Body of pancreas (tissue), 4 donors: ENCODE measurements at regions not wholly inside any gene's neighbourhood (a gene's known extent, or its start where the extent isn't known, plus 50 kb on each side); places are given as distances from the start of the nearest gene placed in this dataset.

Experiments used
- ATAC-seq: fragments of 150-250 bp; one replicate; pipeline ENCODE4 v1.9.1; 2016
- DNase-seq, 4 donors: peaks; one replicate each; pipeline ENCODE4 v3.0.0-alpha.2; 2019
- H3K27ac ChIP-seq, 4 donors: fragments of 200-600 bp; sonication (generic); 1 replicate in 3 of 4; 2 replicates in 1 of 4; pipeline versions ENCODE4 v1.5.1 to v1.6.1; 2016 to 2019; ENCODE audit warnings: mild to moderate bottlenecking in 1 of 4, mixed read lengths in 1 of 4, moderate library complexity in 1 of 4
- H3K27me3 ChIP-seq, 2 donors: fragments of 200-600 bp; sonication (generic); one replicate each; pipeline ENCODE4 v1.6.0; 2016; ENCODE audit warnings: mild to moderate bottlenecking in 1 of 2
- H3K36me3 ChIP-seq, 2 donors: fragments of 200-600 bp; sonication (generic); replicated peaks in 1 of 2; 2 replicates each; pipeline ENCODE4 v1.5.1; 2016; ENCODE audit warnings: low read depth in 2 of 2; ENCODE audit not compliant: insufficient read depth in 1 of 2
- H3K4me1 ChIP-seq: fragments of 200-600 bp; sonication (generic); one replicate; pipeline ENCODE4 v1.6.0; 2016
- H3K4me3 ChIP-seq, 2 donors: fragments of 200-600 bp; sonication (generic); 1 replicate in 1 of 2; 2 replicates in 1 of 2; pipeline ENCODE4 v1.5.1; 2016 to 2019
- H3K9me3 ChIP-seq, 3 donors: fragments of 200-600 bp; sonication (generic); 1 replicate in 2 of 3; 2 replicates in 1 of 3; pipeline ENCODE4 v1.5.1; 2016
- POLR2A ChIP-seq, 3 donors: fragments of 450-650 bp; IDR thresholded peaks; one replicate each; pipeline ENCODE4 v1.6.1; 2016; ENCODE audit warnings: antibody characterized with exemption in 3 of 3, mild to moderate bottlenecking in 2 of 3
- WGBS, 2 donors: methylation state at CpG; one replicate each; pipeline ENCODE4 v1.1.5; 2017; 5-methylcytosine and 5-hydroxymethylcytosine counted together
- intact Hi-C: fragments of 100-400 bp; cut with DNase I; formaldehyde crosslinking; loops from one replicate; pipeline ENCODE4 v1.15.1; 2023
- TF ChIP-seq, protein P1 (sequence below), 7 experiments: fragments of 450-650 bp in 4 of 7; fragments of 200-600 bp in 3 of 7; sonication (generic) in 3 of 7; IDR thresholded peaks; one replicate each; pipeline ENCODE4 v1.5.1; 2016 to 2019; ENCODE audit warnings: antibody characterized with exemption in 7 of 7

DNA sequence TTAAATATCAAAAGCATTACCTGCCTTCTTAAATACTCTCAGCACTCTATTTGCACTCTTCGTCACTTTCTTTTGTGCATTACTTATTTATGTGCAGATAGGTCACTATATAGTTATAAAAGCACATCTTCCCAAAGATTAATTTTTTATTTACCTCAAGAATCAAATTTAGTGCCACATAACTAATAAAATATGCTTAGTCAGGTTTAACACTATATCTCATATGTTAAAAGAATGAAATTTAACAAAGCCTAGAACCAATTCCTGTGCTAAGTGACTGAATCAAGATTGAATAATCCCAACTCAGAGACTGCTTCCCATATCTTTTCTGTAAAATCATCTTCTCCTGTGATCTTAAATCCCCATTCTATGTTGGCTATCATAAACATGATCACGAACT lies 957.5 kb upstream of the NXPH2 start:
- H3K9me3 ChIP-seq: no peaks in the 10 kb centered on the region
- 38 to 58% methylated on average over 2 of the region's 2 CpGs for WGBS, 2 donors
- no peak for DNase-seq
- no peaks in the 10 kb centered on the region for H3K36me3 ChIP-seq
- TF ChIP-seq POLR2A (IDR thresholded peaks at IDR 0.05): no peak
- TF ChIP-seq, protein P1, sequence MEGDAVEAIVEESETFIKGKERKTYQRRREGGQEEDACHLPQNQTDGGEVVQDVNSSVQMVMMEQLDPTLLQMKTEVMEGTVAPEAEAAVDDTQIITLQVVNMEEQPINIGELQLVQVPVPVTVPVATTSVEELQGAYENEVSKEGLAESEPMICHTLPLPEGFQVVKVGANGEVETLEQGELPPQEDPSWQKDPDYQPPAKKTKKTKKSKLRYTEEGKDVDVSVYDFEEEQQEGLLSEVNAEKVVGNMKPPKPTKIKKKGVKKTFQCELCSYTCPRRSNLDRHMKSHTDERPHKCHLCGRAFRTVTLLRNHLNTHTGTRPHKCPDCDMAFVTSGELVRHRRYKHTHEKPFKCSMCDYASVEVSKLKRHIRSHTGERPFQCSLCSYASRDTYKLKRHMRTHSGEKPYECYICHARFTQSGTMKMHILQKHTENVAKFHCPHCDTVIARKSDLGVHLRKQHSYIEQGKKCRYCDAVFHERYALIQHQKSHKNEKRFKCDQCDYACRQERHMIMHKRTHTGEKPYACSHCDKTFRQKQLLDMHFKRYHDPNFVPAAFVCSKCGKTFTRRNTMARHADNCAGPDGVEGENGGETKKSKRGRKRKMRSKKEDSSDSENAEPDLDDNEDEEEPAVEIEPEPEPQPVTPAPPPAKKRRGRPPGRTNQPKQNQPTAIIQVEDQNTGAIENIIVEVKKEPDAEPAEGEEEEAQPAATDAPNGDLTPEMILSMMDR (IDR thresholded peaks at IDR 0.05): no peak
- H3K4me1 ChIP-seq: no peaks in the 10 kb centered on the region
- no peaks in the 10 kb centered on the region for H3K27me3 ChIP-seq
- no peak overlapping the region for H3K27ac ChIP-seq
- intact Hi-C loops: no loop called here
- no peak overlapping the region for H3K4me3 ChIP-seq
- no peak for ATAC-seq

DNA sequence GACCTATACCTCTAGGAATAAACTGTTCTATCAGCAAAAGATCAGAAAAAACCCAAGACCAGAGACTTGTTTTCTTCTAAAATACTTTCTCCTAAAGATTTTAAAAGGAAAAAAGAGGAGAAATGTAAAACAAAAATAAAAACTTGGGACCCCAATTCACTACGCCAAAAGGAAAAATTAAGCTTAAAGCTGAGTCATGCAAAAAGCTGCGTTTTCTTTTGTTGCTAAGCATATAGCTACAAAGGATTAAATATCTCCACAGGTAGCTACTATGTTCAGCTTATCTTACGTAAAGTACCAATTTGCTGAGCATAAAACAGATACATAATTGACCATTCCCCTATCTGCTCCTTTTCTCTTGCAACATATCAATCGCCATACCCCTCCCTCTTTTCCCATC lies 950.0 kb upstream of the NXPH2 start:
- Histone ChIP-seq H3K36me3 (no peaks in the 10 kb centered on the region), H3K27me3 (no peaks in the 10 kb centered on the region), H3K27ac (no peak overlapping the region), H3K9me3 (no peaks in the 10 kb centered on the region), H3K4me3 (no peak overlapping the region), H3K4me1 (no peaks in the 10 kb centered on the region)
- WGBS, 2 donors: 56 to 60% methylated on average over 4 of the region's 4 CpGs
- no peak for ATAC-seq
- intact Hi-C loops: no loop called here
- TF ChIP-seq, protein P1 (IDR thresholded peaks at IDR 0.05): no peak
- TF ChIP-seq POLR2A (IDR thresholded peaks at IDR 0.05): no peak
- no peak for DNase-seq

DNA sequence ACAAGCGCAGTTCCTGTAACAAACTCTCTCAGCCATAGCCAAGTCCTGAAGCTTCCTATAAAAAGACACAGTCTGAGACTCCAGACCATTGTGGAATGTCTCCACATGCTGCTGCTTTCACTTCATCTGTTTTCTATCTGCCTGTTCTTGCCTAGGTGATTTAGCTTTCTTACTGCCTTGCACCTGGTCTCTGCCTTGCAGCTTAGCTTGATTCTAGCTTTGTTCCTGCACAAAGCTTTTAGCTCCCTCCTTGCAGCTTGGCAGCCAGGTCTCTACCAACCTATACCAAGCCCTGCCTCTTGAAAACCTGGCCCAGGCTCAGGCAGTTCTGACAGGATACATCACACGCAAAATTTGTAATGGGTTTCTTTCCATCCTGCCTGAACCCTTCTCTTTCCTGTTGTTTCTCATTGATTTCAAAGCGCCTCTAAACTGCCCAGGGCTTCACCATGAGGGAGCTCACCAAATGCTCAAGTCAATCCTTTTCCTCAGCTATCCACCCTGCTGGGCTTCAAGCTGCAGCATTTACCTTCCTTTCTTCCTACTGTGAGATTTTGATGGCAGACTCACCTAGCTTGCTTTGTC lies 941.3 kb upstream of the NXPH2 start:
- 45 to 49% methylated on average over 3 of the region's 3 CpGs for WGBS, 2 donors
- Histone ChIP-seq H3K4me3 (no peak overlapping the region), H3K36me3 (no peaks in the 10 kb centered on the region), H3K27me3 (no peaks in the 10 kb centered on the region), H3K9me3 (no peaks in the 10 kb centered on the region), H3K4me1 (no peaks in the 10 kb centered on the region), H3K27ac (no peak overlapping the region)
- TF ChIP-seq, protein P1 (IDR thresholded peaks at IDR 0.05): no peak
- TF ChIP-seq POLR2A (IDR thresholded peaks at IDR 0.05): no peak
- ATAC-seq: no peak
- DNase-seq: no peak
- intact Hi-C loops: no loop called here

DNA sequence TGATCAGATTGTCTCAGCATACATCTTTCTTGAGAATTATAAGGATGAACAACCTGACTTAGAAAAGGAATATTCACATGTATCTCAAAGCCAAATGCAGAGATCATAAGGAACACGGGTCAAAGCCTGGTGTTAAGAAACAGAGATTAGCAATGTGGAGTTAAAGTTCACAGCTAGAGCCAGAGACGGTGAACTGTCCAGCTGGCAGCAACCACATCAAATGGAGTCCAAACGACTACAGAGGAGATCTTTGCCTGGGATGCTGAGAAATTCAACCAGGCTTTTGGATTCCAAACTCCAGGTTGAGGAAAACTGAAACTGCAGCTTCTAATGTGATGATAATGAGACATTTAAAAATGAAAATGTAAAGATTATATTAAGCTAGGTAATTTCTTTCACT lies 939.9 kb upstream of the NXPH2 start:
- TF ChIP-seq, protein P1 (IDR thresholded peaks at IDR 0.05): no peak
- no peak for TF ChIP-seq POLR2A (IDR thresholded peaks at IDR 0.05)
- ATAC-seq: no peak
- no peak for DNase-seq
- intact Hi-C loops: no loop called here
- H3K4me3 ChIP-seq: no peak overlapping the region
- H3K27me3 ChIP-seq: no peaks in the 10 kb centered on the region
- H3K27ac ChIP-seq: no peak overlapping the region
- no peaks in the 10 kb centered on the region for H3K9me3 ChIP-seq
- WGBS, 2 donors: 38 to 46% methylated on average over 3 of the region's 3 CpGs
- H3K4me1 ChIP-seq: no peaks in the 10 kb centered on the region
- no peaks in the 10 kb centered on the region for H3K36me3 ChIP-seq

DNA sequence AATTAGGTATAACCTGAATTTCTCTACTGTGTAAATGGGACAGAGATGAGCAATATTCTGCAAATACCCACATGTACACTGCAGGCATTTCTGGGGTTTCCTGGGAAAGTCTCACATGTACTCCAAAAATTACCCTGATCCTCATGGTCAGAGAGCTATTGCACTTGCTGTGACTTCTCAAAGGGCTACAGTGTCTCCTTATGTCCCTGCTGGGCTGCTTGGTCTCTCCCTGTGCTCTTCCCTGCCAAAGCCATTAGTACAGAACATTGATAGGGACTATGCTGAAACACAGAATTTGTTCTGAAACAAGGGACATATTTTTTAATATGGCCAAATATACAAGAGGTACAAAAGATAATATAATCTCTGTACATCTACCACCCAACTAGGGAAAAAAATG lies 924.4 kb upstream of the NXPH2 start:
- H3K4me1 ChIP-seq: no peaks in the 10 kb centered on the region
- intact Hi-C loops: no loop called here
- H3K9me3 ChIP-seq: no peaks in the 10 kb centered on the region
- DNase-seq: no peak
- H3K36me3 ChIP-seq: no peaks in the 10 kb centered on the region
- no peak overlapping the region for H3K27ac ChIP-seq
- TF ChIP-seq POLR2A (IDR thresholded peaks at IDR 0.05): no peak
- TF ChIP-seq, protein P1 (IDR thresholded peaks at IDR 0.05): no peak
- H3K4me3 ChIP-seq: no peak overlapping the region
- ATAC-seq: no peak
- H3K27me3 ChIP-seq: no peaks in the 10 kb centered on the region
